Tibial nerve (tissue), 4 donors: ENCODE measurements at regions not wholly inside any gene's neighbourhood (a gene's known extent, or its start where the extent isn't known, plus 50 kb on each side); places are given as distances from the start of the nearest gene placed in this dataset.

Source experiments
- DNase-seq, 2 donors: peaks; one replicate each; pipeline ENCODE4 v3.0.0-alpha.2; 2019; ENCODE audit warnings: low spot score in 2 of 2
- H3K27ac ChIP-seq, 4 donors: fragments of 200-600 bp; sonication (generic) in 3 of 4; one replicate each; pipeline ENCODE4 v1.5.1; 2017 to 2019; ENCODE audit warnings: mild to moderate bottlenecking in 1 of 4
- H3K27me3 ChIP-seq, 2 donors: fragments of 200-600 bp; sonication (generic) in 1 of 2; one replicate each; pipeline versions ENCODE4 v1.5.1 to v1.6.0; 2017 to 2019
- H3K36me3 ChIP-seq, 3 donors: fragments of 200-600 bp; sonication (generic); one replicate each; pipeline ENCODE4 v1.5.1; 2018 to 2019
- H3K4me1 ChIP-seq, 4 donors: fragments of 200-600 bp; sonication (generic) in 3 of 4; one replicate each; pipeline ENCODE4 v1.5.1; 2017 to 2019
- H3K4me3 ChIP-seq, 4 donors: fragments of 200-600 bp; sonication (generic) in 3 of 4; one replicate each; pipeline ENCODE4 v1.5.1; 2017 to 2019; ENCODE audit warnings: mild to moderate bottlenecking in 1 of 4, moderate library complexity in 1 of 4
- H3K9me3 ChIP-seq, 4 donors: fragments of 200-600 bp; sonication (generic) in 3 of 4; one replicate each; pipeline ENCODE4 v1.5.1; 2017 to 2019
- CTCF ChIP-seq, 5 experiments: fragments of 200-600 bp in 3 of 5; fragments of 450-650 bp in 2 of 5; sonication (generic) in 3 of 5; IDR thresholded peaks; one replicate each; pipeline ENCODE4 v1.5.1; 2016 to 2019; ENCODE audit warnings: antibody characterized with exemption in 5 of 5, mild to moderate bottlenecking in 3 of 5, moderate library complexity in 2 of 5
- EP300 ChIP-seq, 2 donors: sonication (generic); formaldehyde crosslinking; IDR thresholded peaks; one replicate each; pipeline ENCODE4 v1.6.1; 2017; ENCODE audit warnings: antibody characterized with exemption in 2 of 2, mild to moderate bottlenecking in 1 of 2
- POLR2A ChIP-seq, 2 donors: fragments of 450-650 bp; IDR thresholded peaks; one replicate each; pipeline ENCODE4 v1.6.1; 2017; ENCODE audit warnings: antibody characterized with exemption in 2 of 2, mild to moderate bottlenecking in 2 of 2, moderate library complexity in 2 of 2
- WGBS, 2 donors: methylation state at CpG; one replicate each; pipeline ENCODE4 v1.1.5; 2018; 5-methylcytosine and 5-hydroxymethylcytosine counted together

GRCh38 chr12:125835852-125836251, 770.6 kb downstream of the AACS start:
- Histone ChIP-seq H3K27me3 (no peaks in the 10 kb centered on the region), H3K9me3 (peaks cover 0 to 5% (median 0%) of the 10 kb centered on the region in 4 donors), H3K36me3 (no peaks in the 10 kb centered on the region), H3K27ac (no peak overlapping the region), H3K4me3 (no peak overlapping the region), H3K4me1 (peaks cover 0 to 13% (median 0%) of the 10 kb centered on the region in 4 donors)
- no peak for DNase-seq
- 34 to 44% methylated on average over 2 of the region's 2 CpGs for WGBS, 2 donors
- TF ChIP-seq POLR2A (IDR thresholded peaks at IDR 0.05) (no peak), EP300 (IDR thresholded peaks at IDR 0.05) (no peak), CTCF (IDR thresholded peaks at IDR 0.05) (no peak)

- WGBS, 2 donors: 85% methylated on average over 2 of the region's 2 CpGs
- Histone ChIP-seq H3K9me3 (peaks cover 0 to 5% (median 0%) of the 10 kb centered on the region in 4 donors), H3K27ac (no peak overlapping the region), H3K4me1 (peaks cover 0 to 13% (median 0%) of the 10 kb centered on the region in 4 donors), H3K36me3 (no peaks in the 10 kb centered on the region), H3K27me3 (no peaks in the 10 kb centered on the region), H3K4me3 (no peak overlapping the region)
- TF ChIP-seq POLR2A (IDR thresholded peaks at IDR 0.05) (no peak), EP300 (IDR thresholded peaks at IDR 0.05) (no peak)
- no peak for DNase-seq
These were observed 771.4 kb downstream of the AACS start for GRCh38 chr12:125836647-125837046.

- Histone ChIP-seq H3K4me1 (peaks cover 0 to 13% (median 0%) of the 10 kb centered on the region in 4 donors), H3K27ac (no peak overlapping the region), H3K36me3 (no peaks in the 10 kb centered on the region), H3K9me3 (peaks cover 0 to 5% (median 0%) of the 10 kb centered on the region in 4 donors), H3K27me3 (no peaks in the 10 kb centered on the region), H3K4me3 (no peak overlapping the region)
- TF ChIP-seq EP300 (IDR thresholded peaks at IDR 0.05) (no peak), CTCF (IDR thresholded peaks at IDR 0.05) (no peak), POLR2A (IDR thresholded peaks at IDR 0.05) (no peak)
- DNase-seq: no peak
- 91 to 94% methylated on average over 7 of the region's 7 CpGs for WGBS, 2 donors
These were observed 776.1 kb downstream of the AACS start for GRCh38 chr12:125841332-125841731.

GRCh38 chr12:125852116-125852515, 786.9 kb downstream of the AACS start:
- 85 to 89% methylated on average over 5 of the region's 5 CpGs for WGBS, 2 donors
- no peak for TF ChIP-seq CTCF (IDR thresholded peaks at IDR 0.05)
- no peak for TF ChIP-seq POLR2A (IDR thresholded peaks at IDR 0.05)
- no peak for TF ChIP-seq EP300 (IDR thresholded peaks at IDR 0.05)
- Histone ChIP-seq H3K4me3 (no peak overlapping the region), H3K4me1 (no peaks in the 10 kb centered on the region), H3K27me3 (no peaks in the 10 kb centered on the region), H3K9me3 (no peaks in the 10 kb centered on the region), H3K36me3 (no peaks in the 10 kb centered on the region), H3K27ac (no peak overlapping the region)
- no peak for DNase-seq

GRCh38 chr12:125852679-125853078, 787.4 kb downstream of the AACS start:
- Histone ChIP-seq H3K27ac (no peak overlapping the region), H3K36me3 (no peaks in the 10 kb centered on the region), H3K27me3 (no peaks in the 10 kb centered on the region), H3K4me3 (no peak overlapping the region), H3K9me3 (no peaks in the 10 kb centered on the region), H3K4me1 (no peaks in the 10 kb centered on the region)
- DNase-seq: no peak
- no peak for TF ChIP-seq POLR2A (IDR thresholded peaks at IDR 0.05)
- no peak for TF ChIP-seq EP300 (IDR thresholded peaks at IDR 0.05)
- TF ChIP-seq CTCF (IDR thresholded peaks at IDR 0.05): no peak
- 93 to 94% methylated on average over 2 of the region's 2 CpGs for WGBS, 2 donors

- Histone ChIP-seq H3K4me1 (no peaks in the 10 kb centered on the region), H3K36me3 (no peaks in the 10 kb centered on the region), H3K4me3 (no peak overlapping the region), H3K27ac (no peak overlapping the region), H3K9me3 (no peaks in the 10 kb centered on the region), H3K27me3 (no peaks in the 10 kb centered on the region)
- DNase-seq: no peak
- TF ChIP-seq POLR2A (IDR thresholded peaks at IDR 0.05): no peak
- no peak for TF ChIP-seq EP300 (IDR thresholded peaks at IDR 0.05)
- TF ChIP-seq CTCF (IDR thresholded peaks at IDR 0.05): no peak
- 76 to 94% methylated on average over 1 of the region's 1 CpG for WGBS, 2 donors
These were observed 788.4 kb downstream of the AACS start for GRCh38 chr12:125853670-125854069.
